ENCODE measurements at regions not wholly inside any gene's neighbourhood (a gene's known extent, or its start where the extent isn't known, plus 50 kb on each side); places are given as distances from the start of the nearest gene placed in this dataset.

- TF ChIP-seq, protein P1, sequence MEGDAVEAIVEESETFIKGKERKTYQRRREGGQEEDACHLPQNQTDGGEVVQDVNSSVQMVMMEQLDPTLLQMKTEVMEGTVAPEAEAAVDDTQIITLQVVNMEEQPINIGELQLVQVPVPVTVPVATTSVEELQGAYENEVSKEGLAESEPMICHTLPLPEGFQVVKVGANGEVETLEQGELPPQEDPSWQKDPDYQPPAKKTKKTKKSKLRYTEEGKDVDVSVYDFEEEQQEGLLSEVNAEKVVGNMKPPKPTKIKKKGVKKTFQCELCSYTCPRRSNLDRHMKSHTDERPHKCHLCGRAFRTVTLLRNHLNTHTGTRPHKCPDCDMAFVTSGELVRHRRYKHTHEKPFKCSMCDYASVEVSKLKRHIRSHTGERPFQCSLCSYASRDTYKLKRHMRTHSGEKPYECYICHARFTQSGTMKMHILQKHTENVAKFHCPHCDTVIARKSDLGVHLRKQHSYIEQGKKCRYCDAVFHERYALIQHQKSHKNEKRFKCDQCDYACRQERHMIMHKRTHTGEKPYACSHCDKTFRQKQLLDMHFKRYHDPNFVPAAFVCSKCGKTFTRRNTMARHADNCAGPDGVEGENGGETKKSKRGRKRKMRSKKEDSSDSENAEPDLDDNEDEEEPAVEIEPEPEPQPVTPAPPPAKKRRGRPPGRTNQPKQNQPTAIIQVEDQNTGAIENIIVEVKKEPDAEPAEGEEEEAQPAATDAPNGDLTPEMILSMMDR (IDR thresholded peaks at IDR 0.05; ENCODE audit: low read depth, low read length, missing input control) = no peak
- TF ChIP-seq SP1 (IDR thresholded peaks at IDR 0.05) = no peak
- no peak for TF ChIP-seq ATF3 (IDR thresholded peaks at IDR 0.05)
- no peak for TF ChIP-seq REST (IDR thresholded peaks at IDR 0.05)
- TF ChIP-seq, protein P2, sequence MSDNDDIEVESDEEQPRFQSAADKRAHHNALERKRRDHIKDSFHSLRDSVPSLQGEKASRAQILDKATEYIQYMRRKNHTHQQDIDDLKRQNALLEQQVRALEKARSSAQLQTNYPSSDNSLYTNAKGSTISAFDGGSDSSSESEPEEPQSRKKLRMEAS (IDR thresholded peaks at IDR 0.05) = no peak
- TF ChIP-seq TAF1 (conservative IDR thresholded peaks at IDR 0.05) = no peak
- no peak for TF ChIP-seq EGR1 (IDR thresholded peaks at IDR 0.05; ENCODE audit: low read depth in 2 of 2)
- TF ChIP-seq YY1 (IDR thresholded peaks at IDR 0.05) = no peak
- TF ChIP-seq RAD21 (IDR thresholded peaks at IDR 0.05) = no peak
- no peak for TF ChIP-seq RXRA (IDR thresholded peaks at IDR 0.05)
Observed at GRCh38 chr1:115425442-115425841, 87.4 kb upstream of the NGF start.

All from liver (tissue), 3 donors.